Left forelimb (tissue), 1 donor: ENCODE measurements at regions not wholly inside any gene's neighbourhood (a gene's known extent, or its start where the extent isn't known, plus 50 kb on each side); places are given as distances from the start of the nearest gene placed in this dataset.

Experiments used
- DNase-seq: peaks from one replicate; pipeline ENCODE4 v3.0.0-alpha.2; 2018; ENCODE audit warnings: low spot score

DNA sequence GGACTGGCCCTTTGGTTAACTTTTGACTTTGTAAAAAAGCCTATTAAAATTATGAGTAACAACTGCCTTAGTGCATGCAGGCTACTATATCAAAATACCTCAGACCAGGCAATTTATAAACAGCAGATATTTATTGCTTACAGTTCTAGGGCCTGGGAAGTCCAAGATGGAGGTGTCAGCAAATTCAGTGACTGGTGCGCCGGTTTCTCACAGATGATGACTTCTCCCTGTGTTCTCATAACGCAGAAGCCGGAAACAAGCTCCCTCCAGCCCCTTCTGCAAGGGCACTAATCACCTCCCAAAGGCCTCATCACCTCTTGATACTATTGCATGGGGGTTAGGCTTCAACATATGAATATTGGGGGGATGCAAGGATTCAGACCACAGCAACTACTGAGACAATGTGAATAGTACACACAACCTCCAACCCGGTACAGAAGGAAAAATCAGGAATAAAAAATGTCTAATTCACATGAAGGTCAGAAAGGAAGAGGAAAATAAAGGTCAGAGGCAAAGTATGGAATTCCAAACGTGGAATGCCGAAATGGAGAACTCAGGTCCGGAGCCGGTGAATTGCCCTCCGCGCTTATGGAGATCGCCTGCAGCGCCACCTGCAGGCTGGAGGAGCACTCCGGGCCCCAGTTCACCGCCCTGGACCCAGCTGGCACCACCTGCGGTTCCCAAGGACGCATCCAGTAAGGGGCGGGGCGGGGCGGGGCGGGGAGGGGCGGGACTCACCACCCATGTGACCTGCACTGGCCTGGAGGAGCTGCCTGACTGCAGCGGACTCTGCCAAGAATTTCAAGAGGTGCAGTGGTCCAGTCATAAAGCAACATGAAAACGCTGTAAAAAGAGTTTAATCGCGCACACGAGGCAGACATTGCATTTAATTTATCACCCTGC is 203.4 kb downstream of the KIF26A start:
- DNase-seq = peak; percentile 64

DNA sequence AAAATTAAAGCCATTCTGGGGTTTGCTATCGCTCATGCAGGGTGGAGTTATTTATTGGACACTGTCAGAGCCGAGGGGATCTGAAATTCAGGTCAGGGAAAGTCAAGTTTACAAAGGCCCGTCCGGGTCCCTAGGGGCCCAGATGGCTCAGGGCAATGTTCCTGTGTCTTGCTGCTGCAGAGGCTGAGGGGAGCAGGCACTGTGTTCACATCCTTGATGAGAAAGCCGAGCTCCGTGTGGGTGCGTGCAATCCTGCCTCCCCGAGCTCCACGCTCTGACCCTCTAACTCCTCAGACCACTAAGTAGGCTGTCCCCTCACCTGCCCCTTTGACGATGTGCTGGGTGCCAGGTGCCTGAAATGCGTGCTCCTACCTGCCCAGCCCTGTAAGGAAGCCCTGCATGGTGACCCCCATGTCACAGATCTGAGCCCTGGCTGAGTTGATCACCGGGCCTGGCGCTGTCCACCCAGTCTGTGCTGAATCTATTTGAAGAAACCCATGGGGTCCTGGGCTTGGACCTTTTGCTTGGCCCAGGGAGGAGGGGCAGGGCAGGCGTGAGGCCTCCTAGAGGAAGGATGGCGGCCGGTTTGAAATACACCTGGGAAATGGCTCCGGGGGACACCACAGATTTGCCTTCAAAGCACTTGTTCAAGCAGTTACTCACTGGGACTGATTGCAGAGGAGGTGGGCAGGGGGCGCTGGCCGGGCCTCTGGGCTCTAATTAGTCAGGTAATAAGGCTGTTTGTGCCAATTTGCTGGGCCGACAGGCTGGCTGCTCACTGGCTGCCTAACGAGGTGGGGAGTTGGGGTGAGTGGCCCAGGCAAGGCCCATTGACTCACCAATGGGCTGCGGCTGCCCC is 204.3 kb downstream of the KIF26A start:
- DNase-seq = peak; percentile 59

DNA sequence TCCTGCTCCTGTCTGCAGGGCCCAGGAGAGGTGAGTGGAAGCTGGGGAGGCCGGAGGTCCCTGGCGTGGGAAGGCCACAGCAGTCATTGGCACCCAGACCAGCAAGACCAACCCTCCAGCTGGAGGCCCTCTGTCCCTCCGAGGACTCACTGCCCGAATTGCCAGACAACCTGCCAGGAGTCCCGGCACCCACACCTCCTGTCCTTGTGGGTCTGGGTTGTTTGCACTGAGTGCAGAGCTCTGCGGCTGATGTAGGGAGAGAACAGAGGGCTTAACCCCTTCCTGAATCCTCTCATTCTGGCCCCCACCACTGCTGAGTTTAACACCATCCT is 204.9 kb downstream of the KIF26A start:
- no peak for DNase-seq

DNA sequence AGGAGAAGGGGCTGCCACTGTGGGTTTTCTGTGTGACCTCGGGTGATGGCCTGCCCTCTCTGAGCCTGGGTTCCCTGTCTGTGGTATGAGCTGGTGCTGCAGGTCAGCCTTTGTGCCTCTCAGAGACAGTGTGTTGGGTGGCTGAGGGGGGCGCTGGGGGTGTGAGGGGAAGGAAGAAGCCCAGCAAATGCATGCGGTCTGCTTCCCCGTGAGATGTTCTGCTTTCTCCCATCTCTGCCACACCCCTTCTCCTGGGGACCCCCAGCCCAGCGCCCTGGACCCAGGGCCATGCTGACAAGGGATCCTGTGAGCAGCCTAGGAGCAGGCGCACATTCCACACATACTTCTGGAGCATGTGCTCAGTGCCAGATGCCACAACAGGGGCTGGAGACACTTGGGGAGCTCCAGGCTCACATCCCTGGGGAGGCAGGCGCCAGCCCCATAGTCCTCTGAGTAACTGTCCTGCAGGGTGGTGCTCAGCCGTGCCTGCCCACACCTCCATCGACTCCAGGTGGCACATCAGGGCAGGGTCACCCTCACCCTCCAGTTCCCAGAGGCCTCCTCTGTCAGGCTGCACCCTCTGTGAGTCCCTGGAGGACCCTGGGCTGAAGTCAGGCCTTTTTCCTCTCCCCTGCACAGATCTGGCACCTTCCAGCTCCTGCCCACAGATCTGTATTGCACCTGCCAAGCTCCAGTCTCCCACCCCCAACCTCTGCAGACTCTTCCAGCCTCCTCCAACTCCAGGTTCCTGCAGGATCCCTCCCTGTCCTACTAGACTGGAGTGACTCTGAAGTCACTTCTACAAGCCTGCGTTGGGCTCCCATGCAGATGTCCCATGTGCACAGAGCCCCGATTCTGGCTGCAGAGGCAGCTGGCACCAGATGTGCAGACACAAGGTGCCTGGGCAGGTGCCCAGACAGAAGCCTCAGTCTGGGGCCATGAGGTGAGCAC is 205.6 kb downstream of the KIF26A start:
- DNase-seq = peak; percentile 57

DNA sequence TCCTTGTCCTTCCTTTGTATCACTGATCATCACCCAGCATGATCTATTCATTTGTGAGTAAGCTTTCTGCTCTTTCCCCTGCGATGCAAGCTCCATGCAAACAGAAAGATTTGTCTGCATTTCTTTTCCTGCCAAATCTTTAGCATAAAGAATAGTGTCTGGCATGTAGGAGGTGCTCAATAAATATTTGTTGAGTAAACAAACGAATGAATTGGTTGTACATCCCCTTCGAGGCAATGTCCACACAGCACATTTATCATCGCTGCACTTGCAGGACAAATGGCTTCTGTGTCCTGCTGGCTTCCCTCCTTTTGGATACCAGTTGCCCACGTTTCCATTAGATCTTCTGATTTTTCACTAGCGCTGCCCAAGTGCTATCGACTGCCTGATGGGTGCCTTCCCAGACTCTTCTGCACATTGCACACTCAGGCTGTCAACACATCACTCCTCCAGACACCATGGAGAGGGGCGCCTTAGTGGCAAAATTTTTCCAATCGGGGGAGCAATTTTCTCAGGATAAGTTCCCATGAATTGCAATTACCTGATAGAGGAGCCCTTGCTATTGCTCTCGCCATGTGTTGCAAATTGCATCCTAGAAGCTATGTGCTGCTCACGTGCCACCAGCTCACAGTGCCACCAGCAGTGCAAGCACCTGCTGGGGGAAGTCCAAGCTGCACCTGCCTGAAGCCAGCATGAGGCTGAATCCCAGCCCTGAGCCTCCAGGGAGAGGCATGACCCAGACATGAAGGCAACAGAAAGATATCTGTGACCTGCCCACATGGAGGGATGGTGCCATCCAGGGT is 206.6 kb downstream of the KIF26A start:
- peak; percentile 26 for DNase-seq

DNA sequence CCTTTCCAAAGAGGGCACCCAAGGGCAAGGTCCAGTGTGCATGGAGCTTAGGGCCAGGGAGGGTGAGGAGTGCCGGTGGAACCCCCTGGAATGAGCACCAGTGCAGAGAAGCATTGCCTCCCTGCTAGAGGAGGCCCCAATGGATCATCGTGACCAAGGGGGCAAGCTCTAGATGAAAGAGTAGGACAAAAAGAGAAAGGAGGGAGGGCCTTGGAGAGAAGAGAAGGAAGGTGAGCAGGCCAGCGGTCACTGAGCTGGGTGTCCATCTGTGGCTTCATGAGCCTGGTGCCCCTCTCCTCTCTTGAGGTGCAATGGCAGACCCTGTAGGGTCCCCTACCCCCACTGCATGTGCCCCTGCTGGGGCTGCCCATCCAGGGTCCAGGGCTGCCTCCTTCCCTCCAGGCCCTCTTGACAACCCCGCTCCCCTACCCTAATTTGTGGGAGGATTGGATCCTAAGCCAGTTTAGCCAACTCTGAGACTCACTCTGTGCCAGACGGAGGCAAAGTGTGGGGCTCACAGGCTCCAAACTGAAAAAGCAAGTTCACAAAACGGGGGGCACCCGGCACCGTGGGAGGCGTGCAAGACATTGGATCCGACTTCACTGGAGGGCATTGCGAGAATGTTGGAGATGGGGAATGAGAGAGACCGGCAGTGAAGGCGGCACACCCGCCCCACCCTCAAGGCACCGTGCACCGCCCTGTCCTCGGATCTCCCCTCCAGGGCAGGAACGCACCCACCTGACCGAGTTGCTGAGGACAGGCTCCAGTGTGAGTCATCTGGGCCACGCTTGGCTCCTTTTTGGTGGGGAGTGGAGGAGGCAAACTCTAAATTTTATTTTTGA is 207.5 kb downstream of the KIF26A start:
- DNase-seq = peak; percentile 33

DNA sequence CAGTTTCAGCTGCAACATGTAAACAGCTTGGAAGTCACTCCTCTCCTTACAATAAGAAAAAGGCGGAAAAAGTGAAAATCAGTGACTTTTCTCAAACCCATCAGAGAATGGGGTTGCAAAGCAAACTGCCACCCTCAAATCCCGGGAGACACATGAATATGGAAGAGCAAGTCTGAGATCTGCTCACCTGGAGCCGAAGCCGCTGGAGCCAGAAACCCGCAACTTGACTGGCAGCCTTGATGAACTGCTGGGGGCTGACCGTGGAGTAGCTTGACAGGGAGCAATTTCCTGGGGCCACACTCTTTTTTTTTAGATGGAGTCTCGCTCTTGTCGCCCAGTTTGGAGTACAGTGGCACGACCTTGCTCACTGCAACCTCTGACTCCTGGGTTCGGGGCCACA is 208.2 kb downstream of the KIF26A start:
- DNase-seq = peak; percentile 12

DNA sequence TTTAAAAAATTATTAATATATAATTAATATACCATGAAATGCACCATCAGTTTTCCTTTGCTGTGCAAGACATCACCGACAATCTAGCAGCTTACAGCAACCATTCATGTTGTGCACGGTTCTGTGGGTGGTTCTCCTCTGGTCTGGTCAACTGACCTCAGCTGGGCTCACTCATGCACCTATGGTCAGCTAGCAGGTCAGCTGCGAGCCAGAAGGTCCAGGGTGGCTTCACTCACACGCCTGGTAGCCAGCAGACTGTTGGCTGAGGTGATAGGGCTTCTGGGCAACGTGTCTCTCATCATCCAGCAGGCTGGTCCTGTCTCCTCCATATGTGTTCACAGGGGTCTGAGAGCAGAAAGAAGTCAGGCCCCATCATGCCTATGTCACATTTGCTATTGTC is 210.4 kb downstream of the KIF26A start:
- no peak for DNase-seq

DNA sequence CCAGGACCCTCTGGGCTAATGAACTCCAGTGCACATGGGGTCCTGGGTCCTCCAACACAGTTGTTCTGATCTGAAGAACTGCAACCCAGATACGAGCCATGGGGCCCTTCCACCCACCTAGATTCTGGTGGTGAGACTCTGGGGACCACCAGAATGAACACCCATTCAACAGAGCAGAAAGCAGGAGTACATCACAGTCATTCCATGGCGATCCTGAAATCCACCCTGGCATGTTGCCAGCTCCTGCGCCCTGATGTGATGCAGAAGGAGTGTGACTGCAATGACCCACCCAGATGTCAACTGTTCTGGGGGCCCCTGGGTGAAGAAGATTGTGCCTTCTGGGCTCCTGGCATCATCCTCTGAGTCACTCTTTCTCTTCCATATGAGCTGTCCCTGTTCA is 211.6 kb downstream of the KIF26A start:
- no peak for DNase-seq

DNA sequence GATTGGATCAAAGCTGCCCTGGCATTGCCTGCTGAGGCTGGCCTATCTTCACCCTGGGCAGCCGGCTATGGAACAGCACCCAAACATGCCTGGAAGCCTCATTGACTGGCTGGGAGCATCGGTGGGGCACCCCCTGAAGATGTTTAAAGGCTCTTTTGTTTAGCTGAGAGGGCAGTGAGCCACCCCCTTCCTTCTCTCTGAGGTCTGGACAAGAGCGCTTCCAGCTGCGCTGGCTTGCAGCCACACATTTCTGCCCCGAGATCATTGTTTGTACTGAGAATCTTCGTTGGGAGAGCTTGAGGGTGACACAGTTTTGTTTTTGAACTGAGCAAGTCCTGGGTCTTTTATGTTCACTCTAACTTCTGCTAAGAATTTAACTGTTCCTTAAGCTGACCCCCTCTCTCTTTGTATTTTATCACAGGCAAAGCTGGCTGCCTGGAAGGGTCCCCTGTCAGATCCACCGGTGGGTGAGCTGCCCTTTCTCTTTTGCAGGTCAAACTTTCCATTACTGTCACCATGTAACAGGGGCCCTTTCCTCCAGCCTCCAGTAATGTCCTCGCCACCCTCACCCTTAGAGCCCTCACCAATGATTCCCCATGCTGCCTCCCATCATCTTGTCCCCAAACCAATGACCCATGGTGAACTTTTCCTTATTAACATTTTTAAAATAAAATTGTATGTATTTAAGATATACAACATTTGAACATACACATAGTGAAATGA is 212.2 kb downstream of the KIF26A start:
- peak; percentile 63 for DNase-seq

DNA sequence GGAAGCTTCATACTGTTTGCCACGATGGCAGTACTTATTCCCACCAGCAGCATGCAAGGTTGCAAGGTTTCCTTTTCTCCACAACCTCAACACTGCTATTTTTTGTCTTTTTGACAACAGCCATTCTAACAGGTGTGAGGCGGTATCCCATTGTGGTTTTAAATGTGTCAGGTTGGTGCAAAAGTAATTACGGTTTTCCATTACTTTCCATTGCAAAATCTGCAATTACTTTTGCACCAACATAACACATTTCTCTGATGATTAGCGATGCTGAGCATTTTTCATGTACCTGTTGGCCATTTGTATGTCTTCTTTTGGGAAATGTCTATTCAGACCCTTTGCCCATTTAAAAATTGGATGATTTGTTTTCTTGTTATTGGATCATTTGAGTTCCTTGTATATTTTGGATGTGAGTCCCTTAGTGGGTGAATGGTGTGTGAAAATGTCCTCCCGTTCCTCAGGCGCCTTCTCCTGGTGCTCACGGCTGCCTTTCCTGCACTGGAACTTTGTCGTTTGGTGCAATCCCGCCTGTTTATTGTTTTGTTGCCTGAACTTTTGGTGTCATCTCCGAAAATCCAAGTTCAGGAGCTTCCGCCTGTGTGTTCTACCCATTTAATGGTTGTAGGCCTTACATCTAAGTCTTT is 213.6 kb downstream of the KIF26A start:
- no peak for DNase-seq

DNA sequence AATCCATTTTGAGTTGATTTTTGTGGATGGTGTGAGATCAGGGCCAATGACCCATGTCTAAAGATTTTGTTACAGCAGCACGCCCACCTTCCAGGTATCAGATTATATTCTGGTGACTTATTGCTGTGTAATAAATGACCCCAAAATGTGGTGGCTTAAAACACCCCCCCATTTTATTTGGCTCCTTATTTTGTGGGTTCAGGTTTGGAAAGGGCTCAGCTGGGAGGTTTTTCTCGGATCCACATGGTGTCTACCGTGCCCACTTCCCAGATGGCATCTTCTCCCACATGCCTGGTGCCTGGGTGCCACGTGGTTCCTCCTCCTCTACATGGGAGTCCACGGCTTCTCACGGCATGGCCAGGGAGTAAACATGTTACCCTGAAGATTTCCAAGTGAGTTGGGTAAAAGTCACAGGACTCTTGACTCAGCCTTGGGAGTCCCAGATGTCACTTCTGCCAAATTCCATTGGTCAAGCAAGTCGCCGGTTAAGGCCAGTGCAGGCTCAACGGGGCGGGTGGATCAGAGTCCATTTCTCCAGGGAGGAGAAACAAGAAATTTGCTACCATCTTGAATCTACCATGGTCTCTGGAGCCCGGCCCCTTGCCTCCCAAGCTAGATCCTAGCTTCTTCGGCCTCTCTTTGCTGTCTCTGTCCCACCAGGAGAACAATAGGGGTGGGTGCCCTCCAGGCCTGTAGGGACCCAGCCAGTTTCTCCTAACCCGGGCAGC is 214.3 kb downstream of the KIF26A start:
- DNase-seq = no peak

DNA sequence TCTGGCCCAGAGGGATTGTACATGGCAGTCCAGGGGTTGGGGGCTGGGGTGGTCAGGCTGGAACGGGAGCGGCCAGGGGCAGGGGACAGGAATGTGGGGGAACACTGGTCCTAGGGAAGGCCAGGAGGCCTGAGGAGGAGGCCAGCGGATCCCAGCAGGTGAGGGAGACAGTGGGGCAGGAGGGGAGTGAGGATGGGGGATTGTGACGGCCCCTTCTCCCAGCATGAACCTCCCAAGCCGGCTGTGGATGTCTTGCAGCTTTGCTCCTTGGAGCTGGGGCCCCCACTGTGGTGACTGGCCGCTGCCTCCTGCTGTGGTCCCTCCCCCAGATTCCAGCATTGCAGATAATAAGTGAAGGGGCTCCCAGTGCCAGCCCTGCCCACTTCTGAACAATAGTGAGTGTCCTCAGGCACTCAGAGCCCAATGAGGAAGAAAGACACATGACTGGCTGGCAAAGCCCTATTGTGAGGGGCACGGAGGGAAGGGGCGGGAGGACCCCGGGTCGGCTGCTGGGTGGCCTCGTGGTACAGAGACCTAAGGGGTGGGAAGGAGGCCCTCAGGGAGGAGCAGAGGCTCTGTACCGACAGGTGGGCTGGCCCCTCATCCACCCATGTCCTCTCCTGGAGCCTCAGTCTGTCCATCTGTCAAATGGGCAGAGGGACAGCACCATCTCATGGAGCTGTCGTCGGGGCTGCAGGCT is 215.0 kb downstream of the KIF26A start:
- DNase-seq = peak; percentile 38

DNA sequence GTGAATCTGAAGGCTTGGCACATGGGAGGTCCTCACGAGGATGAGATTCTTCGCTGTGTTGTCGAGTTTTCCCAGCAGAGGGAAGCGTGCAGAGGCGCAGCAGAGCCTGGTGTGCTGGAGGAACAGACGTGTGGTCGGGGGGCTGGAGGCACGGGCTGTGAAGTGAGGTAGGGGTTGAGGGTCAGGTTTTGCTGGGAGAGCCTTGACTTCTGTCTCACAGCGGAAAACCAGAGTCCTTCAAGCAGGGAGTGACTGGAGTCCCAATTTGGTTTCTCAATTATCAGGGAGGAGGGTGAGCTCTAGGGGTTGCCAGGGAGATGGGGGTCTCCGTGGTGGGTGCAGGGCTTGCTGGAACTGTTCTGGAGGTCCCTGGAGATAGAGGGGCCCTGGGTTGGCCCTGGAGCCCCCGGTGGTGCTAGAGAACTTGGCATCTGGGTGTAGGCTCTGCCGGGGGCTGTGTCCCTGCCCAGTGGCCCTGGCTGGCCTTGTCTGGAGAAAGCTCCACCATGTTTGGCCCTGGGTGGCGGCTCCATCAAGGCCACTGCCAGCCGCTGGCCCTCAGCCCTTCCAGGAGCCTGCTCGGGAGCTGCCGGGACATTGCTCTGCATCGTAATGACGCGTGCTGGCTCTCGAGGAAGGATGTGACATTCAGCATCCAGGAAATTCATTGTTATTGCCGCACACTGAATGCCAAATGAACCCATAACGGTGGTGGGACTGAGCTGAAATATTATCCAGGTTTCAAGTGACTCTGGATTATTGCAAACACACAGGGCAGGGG is 215.7 kb downstream of the KIF26A start:
- peak; percentile 48 for DNase-seq

DNA sequence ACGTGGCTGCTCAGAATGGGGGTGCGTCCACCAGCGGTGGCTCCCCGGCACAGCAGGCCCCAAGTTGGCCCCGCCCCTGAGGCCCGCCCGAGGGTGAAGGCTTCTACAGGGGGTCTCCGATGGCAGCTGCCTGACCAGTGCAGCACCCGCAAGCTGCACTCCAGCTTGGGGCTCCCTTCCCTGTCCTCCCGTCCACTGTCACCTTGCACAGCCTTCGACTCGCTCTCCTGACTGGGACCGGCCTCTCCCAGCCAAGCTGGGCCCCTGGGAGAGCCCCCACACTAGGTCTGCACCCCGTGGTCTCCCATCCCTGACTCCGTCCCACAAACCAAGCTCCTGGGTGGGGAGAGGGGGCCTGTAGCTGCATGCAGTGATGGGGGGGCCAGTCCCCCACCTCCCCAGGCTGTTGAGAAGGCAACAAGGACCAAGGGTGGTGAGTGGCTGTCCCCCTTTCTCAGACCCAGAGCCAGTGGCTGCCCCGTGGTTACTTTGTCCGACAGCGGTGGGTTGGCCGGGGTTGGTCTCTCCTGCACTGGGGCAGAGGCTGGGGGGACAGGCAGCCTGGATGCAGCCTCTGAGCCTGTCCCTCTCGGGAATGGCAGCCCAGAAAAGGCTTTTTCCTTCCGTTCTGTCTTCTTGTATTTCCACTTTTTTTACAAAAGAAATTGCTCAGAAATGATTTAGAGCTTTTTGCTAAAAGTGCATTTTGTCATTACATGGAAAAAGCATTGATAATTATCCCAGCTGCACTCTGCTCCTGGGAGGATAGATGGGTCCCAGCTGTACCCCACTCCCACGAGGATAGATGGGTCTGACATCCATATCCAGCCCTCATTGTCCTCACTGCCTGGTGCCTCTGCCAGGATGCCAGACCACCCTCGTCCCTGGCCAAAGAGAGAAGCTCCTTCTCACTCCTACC is 217.0 kb downstream of the KIF26A start:
- peak; percentile 51 for DNase-seq
